HG03520 (cell line): ENCODE measurements at regions not wholly inside any gene's neighbourhood (a gene's known extent, or its start where the extent isn't known, plus 50 kb on each side); places are given as distances from the start of the nearest gene placed in this dataset.

Experiments
- ATAC-seq: cut with Tn5 transposase; IDR thresholded peaks from one replicate; pipeline ENCODE4 v1.9.1; 2021; ENCODE audit warnings: mild to moderate bottlenecking, moderate library complexity; ENCODE audit not compliant: unreplicated experiment

- no peak for ATAC-seq
These were observed 171.4 kb upstream of the SPATS2L start for GRCh38 chr2:200135082-200135481.

DNA sequence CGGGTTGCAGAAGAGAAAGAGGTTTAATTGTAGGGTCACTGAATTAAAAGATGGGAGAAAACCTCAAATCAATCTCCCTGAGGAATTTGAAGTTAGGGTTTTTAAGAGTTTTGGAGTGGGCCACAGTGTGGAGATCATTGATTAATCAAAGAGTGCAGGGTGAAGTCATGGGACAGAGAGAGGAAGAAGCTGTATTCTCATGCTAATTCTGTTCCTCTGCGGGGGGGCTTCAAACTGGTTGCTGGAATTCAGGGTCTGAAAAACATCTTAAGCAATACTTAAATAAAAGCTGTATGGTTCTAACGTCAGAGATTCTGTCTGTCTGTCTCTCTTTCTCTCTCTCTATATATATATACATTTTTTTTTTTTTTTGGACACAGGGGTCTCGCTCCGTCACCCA is 169.8 kb upstream of the SPATS2L start:
- no peak for ATAC-seq

DNA sequence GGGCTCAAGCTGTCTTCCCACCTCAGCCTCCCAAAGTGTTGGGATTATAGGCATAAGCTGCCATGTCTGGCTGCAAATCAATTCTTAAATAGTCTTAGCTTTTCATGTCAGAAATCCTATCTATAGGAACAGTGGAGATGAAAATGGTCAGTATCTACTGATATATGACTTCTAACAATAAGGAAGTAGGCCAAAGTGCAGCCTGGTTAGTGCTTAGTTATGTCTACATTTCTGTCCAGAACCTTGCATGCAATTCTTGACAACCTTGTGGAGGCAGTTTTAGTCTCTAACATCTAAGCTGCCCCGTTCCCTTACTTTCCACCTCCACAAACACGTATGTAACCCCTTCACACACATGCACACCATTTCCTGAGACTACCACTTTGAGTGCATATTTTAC is 169.2 kb upstream of the SPATS2L start:
- no peak for ATAC-seq

- no peak for ATAC-seq
These were observed 168.8 kb upstream of the SPATS2L start for GRCh38 chr2:200137691-200138090.

GRCh38 chr2:200138391-200139124 is 167.9 kb upstream of the SPATS2L start:
- no peak for ATAC-seq

GRCh38 chr2:200144571-200144970 is 161.9 kb upstream of the SPATS2L start:
- no peak for ATAC-seq

DNA sequence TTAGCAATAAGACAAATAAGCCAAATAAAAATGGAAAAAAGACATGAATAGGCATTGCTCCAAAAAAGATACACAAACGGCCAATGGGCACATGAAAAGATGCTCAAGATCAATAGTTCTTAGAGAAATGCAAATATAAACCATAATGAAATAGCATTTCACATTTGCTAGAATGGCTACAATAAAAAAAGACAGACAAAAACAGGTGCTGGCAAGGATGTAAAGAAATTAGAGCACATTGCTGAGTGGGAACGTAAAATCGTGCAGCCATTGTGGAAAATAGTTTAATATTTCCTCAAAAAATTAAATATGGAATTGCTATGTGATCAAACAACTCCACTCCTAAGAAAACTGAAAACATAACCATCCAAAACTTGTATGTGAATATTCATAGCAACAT is 160.0 kb upstream of the SPATS2L start:
- no peak for ATAC-seq

- ATAC-seq = no peak
These were observed 159.1 kb upstream of the SPATS2L start for GRCh38 chr2:200147371-200147770.

GRCh38 chr2:200148366-200148765 is 158.1 kb upstream of the SPATS2L start:
- ATAC-seq = no peak

GRCh38 chr2:200150411-200151086 is 155.9 kb upstream of the SPATS2L start:
- ATAC-seq = no peak

GRCh38 chr2:200155652-200156051 is 150.8 kb upstream of the SPATS2L start:
- ATAC-seq = no peak

DNA sequence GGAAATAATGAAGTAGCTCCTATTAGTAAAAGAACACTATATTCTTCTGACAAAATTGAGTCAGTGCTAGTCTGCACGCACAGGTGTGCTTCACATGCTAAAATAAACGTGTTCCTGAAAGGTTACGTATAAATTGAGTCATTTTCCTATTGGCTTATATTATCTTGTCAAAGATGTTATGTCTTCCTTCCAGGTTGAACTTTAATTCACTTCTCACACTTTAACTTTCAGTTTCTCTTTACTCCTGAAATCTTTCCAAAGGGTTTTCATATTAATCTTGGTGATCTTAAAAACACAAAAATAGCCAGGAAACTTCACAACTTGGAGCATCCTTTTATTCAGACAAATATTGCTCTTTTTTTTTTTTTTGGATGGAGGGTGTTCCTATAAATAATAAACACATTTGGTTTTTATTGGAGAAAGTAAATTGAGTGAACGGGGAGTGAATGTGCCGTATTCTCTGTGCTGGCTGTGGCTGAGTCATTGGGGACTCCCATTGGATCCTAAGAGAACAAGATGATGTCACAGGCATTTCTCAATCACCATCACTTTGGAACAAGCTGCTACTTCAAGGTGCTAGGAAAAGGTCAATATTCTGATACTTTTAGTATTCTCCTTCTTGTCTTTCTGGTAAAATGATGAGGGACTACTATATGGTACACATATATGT is 150.2 kb upstream of the SPATS2L start:
- ATAC-seq = no peak

GRCh38 chr2:200158647-200159356 is 147.7 kb upstream of the SPATS2L start:
- ATAC-seq = no peak

DNA sequence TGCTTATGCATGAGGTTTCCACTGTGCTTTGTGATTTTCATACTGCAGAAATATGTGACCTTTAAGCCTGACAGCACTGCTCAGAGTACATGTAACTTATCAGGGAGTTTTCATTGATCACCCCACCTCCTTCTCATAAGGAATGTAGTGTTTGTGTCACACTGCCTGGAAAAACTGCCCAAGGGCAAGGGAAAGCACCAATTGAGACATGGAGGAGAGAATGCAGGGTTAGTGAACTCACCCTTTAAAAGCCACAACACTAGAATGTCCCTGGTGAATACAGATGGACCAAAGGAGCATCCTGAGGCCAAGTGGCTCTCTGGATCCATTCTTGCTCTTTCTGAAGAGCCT is 147.2 kb upstream of the SPATS2L start:
- no peak for ATAC-seq

DNA sequence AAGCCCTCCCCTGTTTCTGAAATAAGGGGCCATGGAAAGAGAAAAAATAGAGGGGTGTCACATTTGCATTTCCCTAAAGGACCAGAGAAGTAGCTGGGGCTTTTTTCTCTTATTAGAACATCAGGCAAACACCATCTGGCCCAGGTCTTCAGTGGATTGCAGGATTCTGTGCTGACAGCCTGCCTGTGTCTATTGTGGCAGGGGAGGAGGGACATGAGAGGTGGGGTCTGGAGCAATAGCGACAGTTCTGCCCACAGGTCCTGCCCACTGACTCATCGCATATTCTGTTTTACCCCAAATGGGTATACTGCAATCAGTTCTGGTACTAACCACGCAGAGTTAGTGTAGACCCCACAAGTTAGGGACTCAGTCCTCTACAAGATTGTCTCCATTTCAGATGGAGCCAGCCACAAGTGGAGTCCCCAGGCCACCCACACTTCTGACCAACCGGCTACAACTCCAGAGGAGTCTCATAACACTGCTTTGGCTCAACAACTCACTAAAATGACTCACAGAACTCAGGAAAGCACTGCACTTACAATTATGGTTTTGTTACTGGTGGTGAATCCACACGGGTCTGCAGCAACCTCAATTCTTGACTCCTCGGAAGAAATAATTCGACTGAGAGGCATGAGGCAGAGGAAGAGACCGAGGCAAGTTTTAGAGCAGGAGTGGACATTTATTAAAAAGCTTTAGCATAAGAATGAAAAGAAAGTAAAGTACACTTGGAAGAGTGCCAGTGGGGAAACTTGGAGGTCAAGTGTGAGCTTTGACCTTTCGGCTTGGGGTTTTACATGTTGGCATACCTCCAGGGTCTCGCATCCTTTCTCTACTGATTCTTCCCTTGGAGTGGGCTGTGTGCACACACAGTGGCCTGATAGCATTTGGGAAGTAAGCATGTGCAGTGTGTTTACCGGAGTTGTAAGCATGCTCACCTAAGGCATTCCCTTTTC is 146.4 kb upstream of the SPATS2L start:
- no peak for ATAC-seq

DNA sequence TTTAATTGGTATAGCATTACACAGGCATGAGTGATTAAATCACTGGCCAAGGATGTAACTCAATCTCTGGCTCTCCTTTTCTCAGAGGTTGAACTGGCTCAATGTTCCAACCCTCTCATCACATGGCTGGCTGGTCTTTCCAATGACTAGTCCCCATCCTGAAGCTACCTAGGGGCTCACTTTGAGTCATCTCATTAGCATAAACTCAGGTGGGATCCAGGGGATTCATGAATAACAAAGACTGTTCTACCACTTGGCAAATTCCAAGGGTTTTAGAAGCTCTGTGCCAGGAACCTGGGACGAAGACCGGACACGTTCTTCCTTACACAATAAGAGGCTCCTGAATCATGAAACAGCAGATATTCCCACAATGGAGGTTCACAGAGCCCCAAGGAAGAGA is 145.0 kb upstream of the SPATS2L start:
- ATAC-seq = no peak

DNA sequence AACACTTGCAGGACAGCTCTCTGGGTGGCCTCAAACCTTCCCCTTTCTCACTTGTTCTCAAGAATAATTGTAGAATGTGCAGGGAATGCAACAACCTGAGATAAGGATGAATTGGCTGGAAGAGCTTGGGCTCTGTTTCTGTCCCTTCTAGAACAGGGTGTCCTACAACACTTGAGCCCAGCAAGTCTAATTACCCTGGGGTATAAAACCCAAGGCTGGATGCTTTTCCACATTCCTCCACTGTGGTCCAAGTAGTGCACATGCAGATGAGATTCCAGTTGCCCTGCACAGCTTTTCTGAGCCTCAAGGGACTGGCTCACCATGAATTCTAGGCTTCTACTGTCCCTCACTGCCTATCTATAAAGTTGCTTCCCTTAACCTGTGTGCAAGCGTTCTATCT is 140.8 kb upstream of the SPATS2L start:
- ATAC-seq = no peak

- ATAC-seq = no peak
These were observed 137.6 kb upstream of the SPATS2L start for GRCh38 chr2:200168641-200169555.

DNA sequence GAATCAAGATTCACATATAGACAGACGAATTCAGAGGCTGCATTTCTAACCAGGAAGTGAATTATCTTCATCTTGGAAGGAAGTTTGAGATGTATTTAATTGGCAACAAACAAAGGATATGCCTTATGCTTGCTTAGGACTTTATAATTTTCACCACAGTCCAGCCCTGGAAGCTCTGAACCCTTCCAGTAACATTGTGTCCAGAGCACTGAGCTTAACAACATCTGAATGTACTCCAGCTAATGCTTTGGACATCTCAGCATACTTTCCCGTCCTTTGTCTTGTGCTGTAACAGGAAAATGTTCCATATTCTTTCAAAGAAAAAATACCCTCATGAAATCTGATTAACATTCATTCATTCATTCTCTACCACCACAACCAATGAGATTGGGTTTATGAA is 136.3 kb upstream of the SPATS2L start:
- no peak for ATAC-seq
